K562 (cell line): ENCODE measurements at regions not wholly inside any gene's neighbourhood (a gene's known extent, or its start where the extent isn't known, plus 50 kb on each side); places are given as distances from the start of the nearest gene placed in this dataset.

Experiments
- CTCF ChIP-seq, 3 experiments: IDR thresholded peaks in 2 of 3; conservative IDR thresholded peaks in 1 of 3; 2 replicates each; pipeline ENCODE4 v1.5.1; 2011 to 2012; ENCODE audit warnings: low read length in 3 of 3, mild to moderate bottlenecking in 3 of 3, control low read depth in 2 of 3, improper control_type of control experiment in 1 of 3, inconsistent platforms in 1 of 3, low read depth in 1 of 3, mixed read lengths in 1 of 3, moderate library complexity in 1 of 3; ENCODE audit not compliant: insufficient read depth in 2 of 3
- EGR1 ChIP-seq: fragments of 450-650 bp; conservative IDR thresholded peaks from 2 replicates; pipeline ENCODE4 v1.6.1; 2017; ENCODE audit warnings: mild to moderate bottlenecking
- PRDM10 ChIP-seq: fragments of 450-650 bp; IDR thresholded peaks from 2 replicates; pipeline ENCODE4 v1.6.1; 2018; ENCODE audit not compliant: partially characterized antibody
- ZNF785 ChIP-seq: fragments of 250-450 bp; sonication (Bioruptor Pico); IDR thresholded peaks from 2 replicates; pipeline ENCODE4 v1.4.0; 2020; ENCODE audit warnings: mild to moderate bottlenecking

DNA sequence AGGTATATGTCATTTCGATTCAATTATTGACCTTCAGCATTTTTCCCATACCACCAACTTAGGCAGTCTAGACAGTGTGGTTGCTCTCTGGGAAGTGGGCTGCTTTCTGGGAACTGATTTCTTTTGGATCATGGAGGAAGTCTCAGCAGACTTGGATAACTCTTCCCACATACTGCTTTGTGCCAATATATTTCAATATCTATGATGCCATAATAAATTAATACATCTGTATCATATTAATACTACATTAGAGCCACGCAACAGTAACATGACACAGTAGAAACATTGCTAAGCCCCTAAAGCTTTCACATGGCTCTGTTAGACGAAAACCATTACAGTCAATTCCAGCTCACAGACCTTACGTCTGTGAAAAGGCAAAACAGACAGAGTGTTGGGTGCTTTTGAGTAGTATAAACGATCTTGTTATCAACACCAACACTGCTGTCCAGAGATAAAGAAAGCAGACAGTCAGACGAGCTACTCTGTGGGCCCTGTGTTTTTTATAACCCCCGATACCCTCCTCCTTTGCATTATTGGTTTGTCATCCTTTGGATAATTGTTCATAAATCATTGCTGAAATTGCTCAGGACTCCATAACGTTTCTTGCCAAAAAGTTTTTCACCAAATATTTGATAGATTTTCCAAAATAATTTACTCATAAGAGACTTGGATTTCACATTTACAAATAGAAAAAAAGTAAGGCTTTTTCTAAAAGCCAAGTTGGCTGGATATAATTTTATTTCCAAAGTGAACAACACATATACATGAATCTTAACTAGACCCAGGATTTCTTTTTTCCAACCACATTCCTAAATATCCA lies 439.7 kb downstream of the ADAMTS20 start:
- TF ChIP-seq PRDM10 (no peak), EGR1 (no peak), CTCF (IDR thresholded peaks at IDR 0.05 in 2 of 3, conservative IDR thresholded peaks at IDR 0.05 in 1 of 3; ENCODE audit: insufficient read depth in 2 of 3, low read depth in 1 of 3, low read length in 3 of 3) (no peak), ZNF785 (CRISPR knock-in tag) (no peak)
